ENCODE measurements at regions not wholly inside any gene's neighbourhood (a gene's known extent, or its start where the extent isn't known, plus 50 kb on each side); places are given as distances from the start of the nearest gene placed in this dataset.
A peak's percentile ranks its signal among the peaks of the same experiment; 100 is the strongest.

- Histone ChIP-seq H3K4me1 (ENCODE audit: control insufficient read depth, extremely low read depth, insufficient read depth, low read length) (no peaks in the 10 kb centered on the region), H3K9ac (replicated peaks; ENCODE audit: extremely low read depth, insufficient read depth, low read length) (no peak overlapping the region), H3K4me2 (ENCODE audit: insufficient read depth, low read length) (no peak overlapping the region), H3K27me3 (ENCODE audit: control insufficient read depth in 2 of 2, insufficient read depth in 2 of 2, low read length in 2 of 2) (no peaks in the 10 kb centered on the region), H3K9me1 (replicated peaks; ENCODE audit: control insufficient read depth, extremely low read depth, insufficient read depth, low read length) (no peaks in the 10 kb centered on the region), H3K4me3 (replicated peaks in 1 of 3; ENCODE audit: insufficient read depth in 1 of 3, low read depth in 1 of 3, low read length in 3 of 3) (no peak overlapping the region), H3K36me3 (ENCODE audit: control insufficient read depth in 2 of 2, extremely low read depth in 1 of 2, insufficient read depth in 2 of 2, low read length in 2 of 2) (no peaks in the 10 kb centered on the region), H3K27ac (ENCODE audit: insufficient read depth, low read depth, low read length) (no peak overlapping the region), H2AFZ (ENCODE audit: low read depth, low read length) (no peak overlapping the region), H4K20me1 (replicated peaks; ENCODE audit: control insufficient read depth, extremely low read depth, insufficient read depth, low read length) (no peaks in the 10 kb centered on the region), H3K79me2 (ENCODE audit: control insufficient read depth, insufficient read depth, low read length) (no peaks in the 10 kb centered on the region), H3K9me3 (replicated peaks; ENCODE audit: control insufficient read depth, insufficient read depth, low read length) (no peaks in the 10 kb centered on the region)
- FAIRE-seq (no peak), DNase-seq (ENCODE audit: low read depth, low spot score) (no peak)
- BruUV-seq (replicated peaks) = no TSS peak
- intact Hi-C loops (cut with micrococcal nuclease) = no loop called here
- dilution Hi-C loops (cut with MboI; ENCODE audit: extremely low pct_ligation_motif_present, low sequenced_read_pairs) = no loop called here
- CTCF ChIA-PET = no interaction called here
- TF ChIP-seq FOS (IDR thresholded peaks at IDR 0.05; ENCODE audit: borderline replicate concordance, insufficient read depth, low read length) = no peak
- no peak for TF ChIP-seq JUN (IDR thresholded peaks at IDR 0.05; ENCODE audit: borderline replicate concordance, insufficient read depth, insufficient read length, low read depth)
- no peak for TF ChIP-seq POLR2A (IDR thresholded peaks at IDR 0.05; ENCODE audit: low read depth, low read length)
- no peak for TF ChIP-seq MYC (IDR thresholded peaks at IDR 0.05; ENCODE audit: low read depth, low read length)
- no peak for TF ChIP-seq POLR2AphosphoS5 (IDR thresholded peaks at IDR 0.05; ENCODE audit: insufficient read depth, low read depth, low read length)
- no peak for TF ChIP-seq MAX (IDR thresholded peaks at IDR 0.05; ENCODE audit: insufficient read depth, insufficient read length)
- TF ChIP-seq, protein P1, sequence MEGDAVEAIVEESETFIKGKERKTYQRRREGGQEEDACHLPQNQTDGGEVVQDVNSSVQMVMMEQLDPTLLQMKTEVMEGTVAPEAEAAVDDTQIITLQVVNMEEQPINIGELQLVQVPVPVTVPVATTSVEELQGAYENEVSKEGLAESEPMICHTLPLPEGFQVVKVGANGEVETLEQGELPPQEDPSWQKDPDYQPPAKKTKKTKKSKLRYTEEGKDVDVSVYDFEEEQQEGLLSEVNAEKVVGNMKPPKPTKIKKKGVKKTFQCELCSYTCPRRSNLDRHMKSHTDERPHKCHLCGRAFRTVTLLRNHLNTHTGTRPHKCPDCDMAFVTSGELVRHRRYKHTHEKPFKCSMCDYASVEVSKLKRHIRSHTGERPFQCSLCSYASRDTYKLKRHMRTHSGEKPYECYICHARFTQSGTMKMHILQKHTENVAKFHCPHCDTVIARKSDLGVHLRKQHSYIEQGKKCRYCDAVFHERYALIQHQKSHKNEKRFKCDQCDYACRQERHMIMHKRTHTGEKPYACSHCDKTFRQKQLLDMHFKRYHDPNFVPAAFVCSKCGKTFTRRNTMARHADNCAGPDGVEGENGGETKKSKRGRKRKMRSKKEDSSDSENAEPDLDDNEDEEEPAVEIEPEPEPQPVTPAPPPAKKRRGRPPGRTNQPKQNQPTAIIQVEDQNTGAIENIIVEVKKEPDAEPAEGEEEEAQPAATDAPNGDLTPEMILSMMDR (IDR thresholded peaks at IDR 0.05; ENCODE audit: extremely low read depth in 1 of 2, insufficient read depth in 1 of 2, low read depth in 1 of 2, low read length in 2 of 2) = no peak
- POLR2A ChIA-PET = no interaction called here
These were observed 223.3 kb downstream of the UNC5CL start for GRCh38 chr6:40815731-40816130.

GRCh38 chr6:40810171-40810570, 223.0 kb upstream of the LRFN2 start:
- Histone ChIP-seq H3K9ac (replicated peaks; ENCODE audit: extremely low read depth, insufficient read depth, low read length) (no peak overlapping the region), H3K9me1 (replicated peaks; ENCODE audit: control insufficient read depth, extremely low read depth, insufficient read depth, low read length) (no peaks in the 10 kb centered on the region), H3K36me3 (ENCODE audit: control insufficient read depth in 2 of 2, extremely low read depth in 1 of 2, insufficient read depth in 2 of 2, low read length in 2 of 2) (no peaks in the 10 kb centered on the region), H4K20me1 (replicated peaks; ENCODE audit: control insufficient read depth, extremely low read depth, insufficient read depth, low read length) (no peaks in the 10 kb centered on the region), H3K9me3 (replicated peaks; ENCODE audit: control insufficient read depth, insufficient read depth, low read length) (no peaks in the 10 kb centered on the region), H3K4me1 (ENCODE audit: control insufficient read depth, extremely low read depth, insufficient read depth, low read length) (no peaks in the 10 kb centered on the region), H3K79me2 (ENCODE audit: control insufficient read depth, insufficient read depth, low read length) (no peaks in the 10 kb centered on the region), H3K4me2 (ENCODE audit: insufficient read depth, low read length) (no peak overlapping the region), H3K4me3 (replicated peaks in 1 of 3; ENCODE audit: insufficient read depth in 1 of 3, low read depth in 1 of 3, low read length in 3 of 3) (no peak overlapping the region), H3K27me3 (ENCODE audit: control insufficient read depth in 2 of 2, insufficient read depth in 2 of 2, low read length in 2 of 2) (no peaks in the 10 kb centered on the region), H3K27ac (ENCODE audit: insufficient read depth, low read depth, low read length) (no peak overlapping the region), H2AFZ (ENCODE audit: low read depth, low read length) (no peak overlapping the region)
- TF ChIP-seq MAX (IDR thresholded peaks at IDR 0.05; ENCODE audit: insufficient read depth, insufficient read length) (no peak), JUN (IDR thresholded peaks at IDR 0.05; ENCODE audit: borderline replicate concordance, insufficient read depth, insufficient read length, low read depth) (no peak), POLR2A (IDR thresholded peaks at IDR 0.05; ENCODE audit: low read depth, low read length) (no peak), MYC (IDR thresholded peaks at IDR 0.05; ENCODE audit: low read depth, low read length) (no peak), FOS (IDR thresholded peaks at IDR 0.05; ENCODE audit: borderline replicate concordance, insufficient read depth, low read length) (peak; percentile 28)
- TF ChIP-seq, protein P1 (IDR thresholded peaks at IDR 0.05; ENCODE audit: extremely low read depth in 1 of 2, insufficient read depth in 1 of 2, low read depth in 1 of 2, low read length in 2 of 2) = no peak
- intact Hi-C loops (cut with micrococcal nuclease) (no loop called here), dilution Hi-C loops (cut with MboI; ENCODE audit: extremely low pct_ligation_motif_present, low sequenced_read_pairs) (no loop called here)
- FAIRE-seq = no peak
- DNase-seq (ENCODE audit: low read depth, low spot score) = no peak
- ChIA-PET POLR2A (no interaction called here), CTCF (no interaction called here)
- BruUV-seq (replicated peaks) = no TSS peak
